GM12878 (cell line): ENCODE measurements at regions not wholly inside any gene's neighbourhood (a gene's known extent, or its start where the extent isn't known, plus 50 kb on each side); places are given as distances from the start of the nearest gene placed in this dataset.

Experiments
- ATAC-seq: fragments of 200-7000 bp; cut with Tn5 transposase; 3 replicates; pipeline ENCODE4 v1.9.1; 2020; ENCODE audit warnings: mild to moderate bottlenecking, moderate library complexity
- BruUV-seq: library from RNA; stranded (reverse); fragments of 400-500 nt; replicated peaks from 2 replicates; lab custom pipeline; 2021; lab: Mats Ljungman, UMichigan
- CTCF ChIA-PET: fragments of 300-600 bp; sonication (Branson Sonifier 250); formaldehyde crosslinking; extraction: SDS; loops from one replicate; lab custom pipeline; 2021; ENCODE audit warnings: inconsistent platforms; lab: Yijun Ruan, JAX
- POLR2A ChIA-PET: fragments of 350-600 bp; formaldehyde crosslinking; extraction: SDS; loops from one replicate; lab custom pipeline; 2021; ENCODE audit warnings: inconsistent platforms; lab: Charles Lee
- RAD21 ChIA-PET: fragments of 300-600 bp; sonication (Branson Sonifier 250); formaldehyde crosslinking; loops from one replicate; lab custom pipeline; 2023; ENCODE audit warnings: antibody characterized with exemption; ENCODE audit not compliant: unreplicated experiment; lab: Charles Lee
- SMC1A ChIA-PET: fragments of 300-600 bp; sonication (Branson Sonifier 250); formaldehyde crosslinking; loops from one replicate; lab custom pipeline; 2023; ENCODE audit not compliant: unreplicated experiment, uncharacterized antibody; lab: Charles Lee
- DNase-seq: peaks from one replicate; pipeline ENCODE4 v3.0.0-alpha.2; 2011; ENCODE audit warnings: low read depth, low spot score
- FAIRE-seq: peaks from 3 replicates; lab custom pipeline; 2011; peaks lifted over from hg19 to GRCh38; lab: Jason Lieb, UNC
- H2AFZ ChIP-seq: 2 replicates; pipeline ENCODE4 v1.6.0; 2011; ENCODE audit warnings: low read depth, low read length, control low read depth; ENCODE audit not compliant: control insufficient read depth
- H3K27ac ChIP-seq: 2 replicates; pipeline ENCODE4 v1.5.1; 2011; ENCODE audit warnings: control low read depth; ENCODE audit not compliant: control insufficient read depth, insufficient read depth
- H3K27me3 ChIP-seq, 2 experiments: replicated peaks in 1 of 2; 2 replicates each; pipeline versions ENCODE4 v1.6.0 to v1.6.1; 2011; ENCODE audit warnings: low read length in 1 of 2; ENCODE audit not compliant: control insufficient read depth in 2 of 2, insufficient read depth in 2 of 2
- H3K36me3 ChIP-seq, 2 experiments: 2 replicates each; pipeline ENCODE4 v1.5.1; 2011; ENCODE audit warnings: low read length in 1 of 2; ENCODE audit not compliant: control insufficient read depth in 2 of 2, insufficient read depth in 2 of 2
- H3K4me1 ChIP-seq: 2 replicates; pipeline ENCODE4 v1.6.1; 2011; ENCODE audit warnings: mild to moderate bottlenecking, low read length, moderate library complexity, mixed read lengths; ENCODE audit not compliant: control insufficient read depth, insufficient read depth
- H3K4me2 ChIP-seq: 2 replicates; pipeline ENCODE4 v1.6.0; 2011; ENCODE audit warnings: control low read depth; ENCODE audit not compliant: control insufficient read depth, insufficient read depth
- H3K4me3 ChIP-seq: fragments of 200-600 bp; sonication (generic); 2 replicates; pipeline ENCODE4 v1.5.1; 2016
- H3K79me2 ChIP-seq: 2 replicates; pipeline ENCODE4 v1.6.0; 2011; ENCODE audit warnings: low read length; ENCODE audit not compliant: control insufficient read depth, insufficient read depth
- H3K9ac ChIP-seq: 2 replicates; pipeline ENCODE4 v1.8.0; 2011; ENCODE audit warnings: low read length, control low read depth, mixed read lengths; ENCODE audit not compliant: control insufficient read depth, insufficient read depth
- H3K9me3 ChIP-seq: replicated peaks from 3 replicates; pipeline ENCODE4 v1.5.1; 2011; ENCODE audit warnings: mild to moderate bottlenecking, low read length; ENCODE audit not compliant: control insufficient read depth, insufficient read depth
- H4K20me1 ChIP-seq: 2 replicates; pipeline ENCODE4 v1.6.0; 2011; ENCODE audit not compliant: control insufficient read depth, insufficient read depth
- ATF7 ChIP-seq: fragments of 450-650 bp; IDR thresholded peaks from 2 replicates; pipeline ENCODE4 v1.6.1; 2016; ENCODE audit warnings: low read depth, mild to moderate bottlenecking
- BACH1 ChIP-seq: fragments of 450-650 bp; IDR thresholded peaks from 2 replicates; pipeline ENCODE4 v1.6.1; 2017; ENCODE audit warnings: mild to moderate bottlenecking, borderline replicate concordance
- CREM ChIP-seq: IDR thresholded peaks from 2 replicates; pipeline ENCODE4 v1.6.1; 2014; ENCODE audit warnings: antibody characterized with exemption, low read depth
- FOXM1 ChIP-seq: IDR thresholded peaks from 2 replicates; pipeline ENCODE4 v1.6.1; 2012; ENCODE audit warnings: low read depth, mild to moderate bottlenecking, inconsistent platforms, low read length, moderate library complexity
- IKZF2 ChIP-seq, 2 experiments: fragments of 450-650 bp; IDR thresholded peaks; 2 replicates each; pipeline ENCODE4 v1.6.1; 2017; ENCODE audit warnings: mild to moderate bottlenecking in 2 of 2, moderate library complexity in 2 of 2
- MXI1 ChIP-seq: fragments of 150-350 bp; IDR thresholded peaks from 2 replicates; pipeline ENCODE4 v1.6.1; 2011; ENCODE audit warnings: low read depth, mild to moderate bottlenecking, inconsistent platforms, low read length, improper control_type of control experiment
- MYB ChIP-seq: fragments of 150-350 bp; IDR thresholded peaks from 2 replicates; pipeline ENCODE4 v1.6.1; 2014; ENCODE audit warnings: mild to moderate bottlenecking, low read depth, low read length, borderline replicate concordance
- NFIC ChIP-seq: IDR thresholded peaks from 2 replicates; pipeline ENCODE4 v1.6.1; 2012; ENCODE audit warnings: low read depth, mild to moderate bottlenecking, inconsistent platforms, low read length, moderate library complexity
- POU2F2 ChIP-seq: IDR thresholded peaks from 3 replicates; pipeline ENCODE4 v1.6.1; 2011; ENCODE audit warnings: low read depth, mild to moderate bottlenecking, low read length, borderline replicate concordance
- RAD21 ChIP-seq: IDR thresholded peaks from 2 replicates; pipeline ENCODE4 v1.6.1; 2011; ENCODE audit warnings: mild to moderate bottlenecking, low read depth, low read length, moderate library complexity; ENCODE audit not compliant: insufficient read depth
- STAT1 ChIP-seq: fragments of 450-650 bp; conservative IDR thresholded peaks from 2 replicates; pipeline ENCODE4 v1.6.1; 2014; ENCODE audit warnings: antibody characterized with exemption, mild to moderate bottlenecking
- WGBS: methylation state at CpG from one replicate; pipeline ENCODE4 v1.1.6; 2016; ENCODE audit warnings: low lambda C conversion rate; ENCODE audit not compliant: insufficient replicate concordance, insufficient coverage; ENCODE audit errors: missing lambda C conversion rate; 5-methylcytosine and 5-hydroxymethylcytosine counted together
- in situ Hi-C: fragments of 300-500 bp; cut with MboI; formaldehyde crosslinking; loops from 9 replicates; pipeline ENCODE4 v1.14.3; 2018; ENCODE audit warnings: mixed read lengths
- intact Hi-C: fragments of 100-400 bp; cut with micrococcal nuclease; formaldehyde crosslinking; loops from one replicate; pipeline ENCODE4 v1.14.2; 2022; ENCODE audit not compliant: unreplicated experiment
- TF ChIP-seq, protein P1 (sequence below): fragments of 450-650 bp; IDR thresholded peaks from 2 replicates; pipeline ENCODE4 v1.6.1; 2017; ENCODE audit warnings: mild to moderate bottlenecking
- TF ChIP-seq, protein P2 (sequence below): fragments of 450-650 bp; IDR thresholded peaks from 2 replicates; pipeline ENCODE4 v1.6.1; 2016; ENCODE audit warnings: mild to moderate bottlenecking

DNA sequence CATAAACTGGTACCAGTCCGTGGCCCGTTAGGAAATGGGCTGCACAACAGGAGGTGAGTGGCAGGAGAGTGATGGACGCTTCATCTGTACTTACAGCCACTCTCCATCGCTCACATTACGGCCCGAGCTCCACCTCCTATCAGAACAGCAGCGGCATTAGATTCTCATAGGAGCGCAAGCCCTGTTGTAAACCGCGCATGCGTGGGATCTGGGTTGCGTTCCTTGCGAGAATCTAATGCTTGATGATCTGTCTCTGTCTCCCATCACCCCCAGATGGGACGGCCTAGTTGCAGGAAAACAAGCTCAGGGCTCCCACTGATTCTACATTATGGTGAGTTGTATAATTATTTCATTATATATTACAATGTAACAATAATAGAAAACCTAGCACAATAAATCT lies 480.4 kb downstream of the CCDC171 start (continued):
- TF ChIP-seq, protein P1, sequence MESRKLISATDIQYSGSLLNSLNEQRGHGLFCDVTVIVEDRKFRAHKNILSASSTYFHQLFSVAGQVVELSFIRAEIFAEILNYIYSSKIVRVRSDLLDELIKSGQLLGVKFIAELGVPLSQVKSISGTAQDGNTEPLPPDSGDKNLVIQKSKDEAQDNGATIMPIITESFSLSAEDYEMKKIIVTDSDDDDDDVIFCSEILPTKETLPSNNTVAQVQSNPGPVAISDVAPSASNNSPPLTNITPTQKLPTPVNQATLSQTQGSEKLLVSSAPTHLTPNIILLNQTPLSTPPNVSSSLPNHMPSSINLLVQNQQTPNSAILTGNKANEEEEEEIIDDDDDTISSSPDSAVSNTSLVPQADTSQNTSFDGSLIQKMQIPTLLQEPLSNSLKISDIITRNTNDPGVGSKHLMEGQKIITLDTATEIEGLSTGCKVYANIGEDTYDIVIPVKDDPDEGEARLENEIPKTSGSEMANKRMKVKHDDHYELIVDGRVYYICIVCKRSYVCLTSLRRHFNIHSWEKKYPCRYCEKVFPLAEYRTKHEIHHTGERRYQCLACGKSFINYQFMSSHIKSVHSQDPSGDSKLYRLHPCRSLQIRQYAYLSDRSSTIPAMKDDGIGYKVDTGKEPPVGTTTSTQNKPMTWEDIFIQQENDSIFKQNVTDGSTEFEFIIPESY = no peak
- no peak for TF ChIP-seq ATF7

DNA sequence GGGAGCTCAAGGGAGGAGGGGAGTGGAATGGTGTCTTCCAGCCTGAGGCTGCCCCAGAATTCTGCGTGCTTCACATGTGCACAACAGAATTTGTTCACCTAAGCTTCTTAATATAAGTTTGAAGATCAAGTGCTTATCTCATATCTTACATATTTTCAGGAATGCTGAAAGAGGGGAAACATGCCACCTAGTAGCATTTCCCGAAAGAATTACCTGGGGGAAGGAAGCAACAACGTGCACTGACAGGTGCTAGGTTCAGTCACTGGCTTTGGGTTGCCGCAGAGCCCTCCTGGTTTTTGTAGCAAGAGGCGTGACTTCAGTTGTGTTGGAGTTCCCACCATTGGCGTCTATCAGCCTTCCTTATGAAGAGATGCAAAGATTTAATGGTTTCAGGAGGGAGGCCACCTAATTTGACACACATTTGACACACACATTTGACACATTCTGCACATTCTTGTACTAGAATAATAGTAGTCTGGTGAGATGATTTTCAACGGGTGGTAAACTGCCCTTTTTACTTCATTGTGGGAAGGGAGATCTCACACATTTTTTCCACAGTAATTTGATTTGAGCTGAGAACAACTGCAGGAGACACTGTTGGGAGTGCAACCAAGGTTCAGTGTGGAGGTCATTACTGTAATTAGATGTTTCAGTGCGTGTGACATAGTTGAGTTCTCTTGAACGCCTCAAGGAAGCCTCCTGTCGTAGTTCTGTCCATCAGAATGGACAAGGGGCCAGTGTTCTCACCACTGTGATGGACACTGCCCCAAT lies 481.3 kb downstream of the CCDC171 start:
- Histone ChIP-seq H3K4me3 (no peak overlapping the region), H3K9me3 (no peaks in the 10 kb centered on the region), H3K79me2 (no peaks in the 10 kb centered on the region), H3K27ac (no peak overlapping the region), H3K9ac (no peak overlapping the region), H3K4me1 (no peaks in the 10 kb centered on the region), H4K20me1 (no peaks in the 10 kb centered on the region), H3K27me3 (no peaks in the 10 kb centered on the region; a peak in 1 of 4 replicates), H2AFZ (no peak overlapping the region), H3K4me2 (no peak overlapping the region), H3K36me3 (no peaks in the 10 kb centered on the region)
- ChIA-PET CTCF (no interaction called here), POLR2A (no interaction called here), SMC1A (no interaction called here), RAD21 (no interaction called here)
- ATAC-seq = no peak
- FAIRE-seq = no peak
- TF ChIP-seq STAT1 (no peak), IKZF2 (IDR thresholded peaks at IDR 0.05) (no peak), RAD21 (no peak), MXI1 (no peak), ATF7 (no peak), BACH1 (no peak), CREM (no peak), POU2F2 (no peak), FOXM1 (no peak), MYB (no peak), NFIC (no peak)
- TF ChIP-seq, protein P1 = no peak
- TF ChIP-seq, protein P2, sequence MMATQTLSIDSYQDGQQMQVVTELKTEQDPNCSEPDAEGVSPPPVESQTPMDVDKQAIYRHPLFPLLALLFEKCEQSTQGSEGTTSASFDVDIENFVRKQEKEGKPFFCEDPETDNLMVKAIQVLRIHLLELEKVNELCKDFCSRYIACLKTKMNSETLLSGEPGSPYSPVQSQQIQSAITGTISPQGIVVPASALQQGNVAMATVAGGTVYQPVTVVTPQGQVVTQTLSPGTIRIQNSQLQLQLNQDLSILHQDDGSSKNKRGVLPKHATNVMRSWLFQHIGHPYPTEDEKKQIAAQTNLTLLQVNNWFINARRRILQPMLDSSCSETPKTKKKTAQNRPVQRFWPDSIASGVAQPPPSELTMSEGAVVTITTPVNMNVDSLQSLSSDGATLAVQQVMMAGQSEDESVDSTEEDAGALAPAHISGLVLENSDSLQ = no peak
- in situ Hi-C loops = no loop called here
- intact Hi-C loops = loop anchor here (10.0 kb wide), 1 partner anchor 61 kb away; no protein-coding TSS in a partner anchor
- 27% methylated on average over 10 of the region's 10 CpGs for WGBS
- DNase-seq = no peak
- no TSS peak for BruUV-seq
